WERI-Rb-1 (cell line): ENCODE measurements at regions not wholly inside any gene's neighbourhood (a gene's known extent, or its start where the extent isn't known, plus 50 kb on each side); places are given as distances from the start of the nearest gene placed in this dataset.

Experiments
- DNase-seq: peaks from one replicate; pipeline ENCODE4 v3.0.0-alpha.2; 2020
- H3K27ac ChIP-seq: fragments of 250-450 bp; sonication (Bioruptor Pico); 2 replicates; pipeline ENCODE4 v1.5.1; 2020; ENCODE audit warnings: mild to moderate bottlenecking, moderate library complexity
- H3K27me3 ChIP-seq: fragments of 250-450 bp; sonication (Bioruptor Pico); 2 replicates; pipeline ENCODE4 v1.5.1; 2021; ENCODE audit warnings: mild to moderate bottlenecking, low read depth, moderate library complexity; ENCODE audit not compliant: insufficient read depth, severe bottlenecking
- H3K36me3 ChIP-seq: fragments of 250-450 bp; sonication (Bioruptor Pico); 2 replicates; pipeline ENCODE4 v1.5.1; 2020; ENCODE audit warnings: mild to moderate bottlenecking, moderate library complexity
- H3K4me3 ChIP-seq: 2 replicates; pipeline ENCODE4 v1.5.1; 2011; ENCODE audit warnings: low read depth, mild to moderate bottlenecking, control low read depth, low read length
- H3K9me3 ChIP-seq: fragments of 250-450 bp; sonication (Bioruptor Pico); 2 replicates; pipeline ENCODE4 v1.5.1; 2021; ENCODE audit warnings: mild to moderate bottlenecking, moderate library complexity; ENCODE audit not compliant: severe bottlenecking
- TF ChIP-seq, protein P1 (sequence below): IDR thresholded peaks from 2 replicates; pipeline ENCODE4 v1.5.1; 2011; ENCODE audit warnings: low read depth, mild to moderate bottlenecking, control low read depth, inconsistent platforms, low read length

DNA sequence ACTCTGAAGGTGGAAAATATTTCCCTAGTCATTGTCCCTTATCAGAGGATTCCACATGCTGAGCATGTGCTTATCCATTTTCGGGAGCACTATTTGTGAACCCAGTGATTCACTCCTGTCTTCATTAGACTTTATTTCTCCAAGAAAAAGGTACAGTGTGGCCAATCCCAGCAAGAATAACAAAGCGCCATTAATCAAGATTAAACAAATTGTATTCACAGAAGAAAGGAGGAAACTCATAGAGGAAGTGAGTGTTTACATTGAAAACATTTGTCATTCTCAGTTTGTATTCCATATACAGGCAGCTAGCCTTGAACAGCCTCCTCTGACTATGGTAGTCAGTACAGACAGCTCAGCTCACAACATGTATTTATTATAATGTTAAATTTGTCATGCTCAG is 1669.9 kb upstream of the SPRY2 start:
- no peaks in the 10 kb centered on the region for H3K9me3 ChIP-seq
- H3K27me3 ChIP-seq = no peaks in the 10 kb centered on the region
- H3K4me3 ChIP-seq = no peak overlapping the region
- TF ChIP-seq, protein P1, sequence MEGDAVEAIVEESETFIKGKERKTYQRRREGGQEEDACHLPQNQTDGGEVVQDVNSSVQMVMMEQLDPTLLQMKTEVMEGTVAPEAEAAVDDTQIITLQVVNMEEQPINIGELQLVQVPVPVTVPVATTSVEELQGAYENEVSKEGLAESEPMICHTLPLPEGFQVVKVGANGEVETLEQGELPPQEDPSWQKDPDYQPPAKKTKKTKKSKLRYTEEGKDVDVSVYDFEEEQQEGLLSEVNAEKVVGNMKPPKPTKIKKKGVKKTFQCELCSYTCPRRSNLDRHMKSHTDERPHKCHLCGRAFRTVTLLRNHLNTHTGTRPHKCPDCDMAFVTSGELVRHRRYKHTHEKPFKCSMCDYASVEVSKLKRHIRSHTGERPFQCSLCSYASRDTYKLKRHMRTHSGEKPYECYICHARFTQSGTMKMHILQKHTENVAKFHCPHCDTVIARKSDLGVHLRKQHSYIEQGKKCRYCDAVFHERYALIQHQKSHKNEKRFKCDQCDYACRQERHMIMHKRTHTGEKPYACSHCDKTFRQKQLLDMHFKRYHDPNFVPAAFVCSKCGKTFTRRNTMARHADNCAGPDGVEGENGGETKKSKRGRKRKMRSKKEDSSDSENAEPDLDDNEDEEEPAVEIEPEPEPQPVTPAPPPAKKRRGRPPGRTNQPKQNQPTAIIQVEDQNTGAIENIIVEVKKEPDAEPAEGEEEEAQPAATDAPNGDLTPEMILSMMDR = no peak
- H3K27ac ChIP-seq = no peak overlapping the region
- no peaks in the 10 kb centered on the region for H3K36me3 ChIP-seq
- no peak for DNase-seq

DNA sequence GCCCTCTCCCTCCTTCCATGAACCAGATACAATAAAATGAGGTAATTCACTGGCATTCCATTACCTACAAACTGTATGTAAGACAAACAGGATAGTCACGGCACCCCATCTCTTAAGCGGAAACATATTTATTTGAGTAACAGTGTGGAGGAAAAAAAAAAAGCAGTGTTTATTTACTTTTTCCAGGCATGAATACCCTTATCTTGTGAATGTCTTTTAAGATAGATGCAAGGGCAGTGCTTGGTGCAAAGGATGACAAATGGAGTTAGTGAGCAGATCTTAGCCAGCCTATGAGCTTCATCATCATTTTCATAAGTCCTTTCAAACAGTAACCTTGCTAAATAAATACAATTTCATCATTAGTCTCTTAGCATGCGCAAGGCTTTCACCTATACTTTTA is 1661.8 kb upstream of the SPRY2 start:
- TF ChIP-seq, protein P1 = no peak
- H3K27ac ChIP-seq = no peak overlapping the region
- DNase-seq = no peak
- no peak overlapping the region for H3K4me3 ChIP-seq
- no peaks in the 10 kb centered on the region for H3K27me3 ChIP-seq
- H3K36me3 ChIP-seq = no peaks in the 10 kb centered on the region
- H3K9me3 ChIP-seq = no peaks in the 10 kb centered on the region

DNA sequence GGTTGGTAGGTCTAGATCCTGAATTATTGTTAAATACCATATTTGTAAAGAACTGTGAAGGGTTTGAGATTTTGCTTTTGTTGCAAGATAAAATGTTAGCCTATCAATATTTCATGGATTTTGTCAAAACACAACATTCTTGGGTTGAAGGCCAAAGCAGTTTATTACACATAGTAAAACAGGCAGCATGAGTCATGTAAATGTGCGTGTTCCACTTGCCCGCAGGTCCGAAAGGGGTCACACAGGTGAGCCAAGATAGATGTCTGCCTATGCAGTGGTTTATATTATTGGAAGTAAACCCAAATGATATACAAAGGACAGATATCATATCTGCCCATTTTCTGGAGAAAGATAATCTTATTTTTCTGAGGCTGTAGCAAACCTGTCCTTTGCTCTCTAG is 1654.4 kb upstream of the SPRY2 start:
- TF ChIP-seq, protein P1 = no peak
- Histone ChIP-seq H3K4me3 (no peak overlapping the region), H3K36me3 (no peaks in the 10 kb centered on the region), H3K9me3 (no peaks in the 10 kb centered on the region), H3K27me3 (no peaks in the 10 kb centered on the region), H3K27ac (no peak overlapping the region)
- no peak for DNase-seq

DNA sequence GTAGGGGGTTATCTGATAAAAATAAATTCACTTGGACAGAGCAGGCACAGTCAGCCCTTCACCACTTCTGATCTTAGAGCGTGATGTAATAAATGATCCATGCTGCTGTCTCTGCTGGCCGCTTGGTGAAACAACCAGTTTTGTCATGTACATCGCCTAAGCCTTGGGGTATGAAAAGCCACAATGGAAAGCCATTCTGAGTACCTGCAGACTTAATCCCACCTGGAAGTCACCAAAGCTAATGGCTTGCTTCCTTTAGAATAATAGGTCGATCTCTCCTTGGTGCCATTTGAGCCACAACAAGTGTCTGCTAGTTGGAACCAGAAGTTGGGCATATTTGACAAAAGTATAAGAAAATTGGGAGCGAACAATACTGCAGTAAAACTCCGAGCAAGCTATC is 1649.7 kb upstream of the SPRY2 start:
- TF ChIP-seq, protein P1 = no peak
- Histone ChIP-seq H3K27ac (no peak overlapping the region), H3K9me3 (no peaks in the 10 kb centered on the region), H3K36me3 (no peaks in the 10 kb centered on the region), H3K27me3 (no peaks in the 10 kb centered on the region), H3K4me3 (no peak overlapping the region)
- no peak for DNase-seq

DNA sequence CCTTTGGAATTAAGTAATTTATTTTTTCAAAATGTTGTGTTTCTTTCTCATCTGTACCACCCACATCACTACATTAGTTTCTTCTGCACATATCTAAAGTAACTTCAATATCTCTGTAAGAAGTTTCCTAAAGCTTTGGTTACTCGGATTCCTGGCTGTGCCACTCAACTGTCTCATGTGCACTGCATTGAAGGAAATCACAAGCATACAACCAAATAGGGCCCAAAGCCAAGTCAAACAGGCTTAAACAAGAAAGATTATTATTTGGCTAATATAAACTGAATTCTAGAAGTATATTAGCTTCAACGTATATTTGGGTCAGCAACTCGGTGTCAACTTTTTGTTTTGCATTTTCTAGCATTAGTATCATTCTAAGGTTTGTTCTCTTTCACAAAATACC is 1647.6 kb upstream of the SPRY2 start:
- TF ChIP-seq, protein P1 = no peak
- no peak overlapping the region for H3K27ac ChIP-seq
- no peaks in the 10 kb centered on the region for H3K27me3 ChIP-seq
- H3K36me3 ChIP-seq = no peaks in the 10 kb centered on the region
- no peaks in the 10 kb centered on the region for H3K9me3 ChIP-seq
- no peak for DNase-seq
- no peak overlapping the region for H3K4me3 ChIP-seq

DNA sequence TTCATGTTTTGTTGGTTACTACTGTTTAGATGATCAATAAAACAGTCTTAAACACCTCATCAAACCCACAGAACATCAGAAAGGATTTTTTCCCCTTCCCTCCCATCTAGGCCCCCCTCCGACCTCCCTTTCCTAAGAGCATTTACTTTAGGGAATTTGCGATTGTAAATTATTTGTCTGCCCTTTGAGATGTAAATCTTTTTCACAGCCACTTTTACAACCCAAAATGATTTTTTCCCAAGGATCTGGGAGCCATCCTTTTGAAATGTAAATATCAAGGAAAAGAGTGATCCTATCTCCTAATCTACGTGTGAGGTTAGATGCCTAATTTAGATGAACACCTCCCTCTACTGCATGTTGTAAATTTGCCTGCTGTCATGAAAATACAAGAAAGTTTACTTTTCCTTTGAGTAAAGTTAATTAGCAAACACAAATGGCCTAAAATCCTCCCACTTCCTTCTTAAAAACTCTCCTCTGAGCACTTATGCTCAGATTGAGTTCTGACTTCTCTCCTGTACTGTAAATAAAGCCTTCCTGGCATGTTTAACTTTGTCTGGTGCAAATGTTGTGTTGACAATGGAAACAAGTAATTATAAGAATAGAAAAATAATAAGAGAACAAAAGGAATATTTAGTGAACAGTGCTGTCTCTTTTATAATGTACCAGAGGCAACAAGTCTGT is 1646.9 kb upstream of the SPRY2 start:
- Histone ChIP-seq H3K27me3 (no peaks in the 10 kb centered on the region), H3K27ac (no peak overlapping the region), H3K36me3 (no peaks in the 10 kb centered on the region), H3K9me3 (no peaks in the 10 kb centered on the region), H3K4me3 (no peak overlapping the region)
- TF ChIP-seq, protein P1 = no peak
- no peak for DNase-seq
